Transverse colon (tissue), 4 donors: ENCODE measurements at regions not wholly inside any gene's neighbourhood (a gene's known extent, or its start where the extent isn't known, plus 50 kb on each side); places are given as distances from the start of the nearest gene placed in this dataset.

ENCODE experiments used
- EP300 ChIP-seq: sonication (generic); formaldehyde crosslinking; IDR thresholded peaks from one replicate; pipeline ENCODE4 v1.6.1; 2017; ENCODE audit warnings: antibody characterized with exemption, low read depth
- POLR2A ChIP-seq: fragments of 450-650 bp; IDR thresholded peaks from one replicate; pipeline ENCODE4 v1.6.1; 2016; ENCODE audit warnings: antibody characterized with exemption, mild to moderate bottlenecking, moderate library complexity
- POLR2AphosphoS5 ChIP-seq, 3 donors: sonication (generic); formaldehyde crosslinking; IDR thresholded peaks; one replicate each; pipeline ENCODE4 v1.6.1; 2016; ENCODE audit warnings: antibody characterized with exemption in 3 of 3
- TF ChIP-seq, protein P1 (sequence below), 5 experiments: fragments of 200-600 bp in 3 of 5; fragments of 450-650 bp in 2 of 5; sonication (generic) in 3 of 5; IDR thresholded peaks; 1 replicate in 2 of 5; 2 replicates in 3 of 5; pipeline ENCODE4 v1.5.1; 2016 to 2017; ENCODE audit warnings: antibody characterized with exemption in 5 of 5, inconsistent platforms in 3 of 5, mild to moderate bottlenecking in 2 of 5, moderate library complexity in 1 of 5

DNA sequence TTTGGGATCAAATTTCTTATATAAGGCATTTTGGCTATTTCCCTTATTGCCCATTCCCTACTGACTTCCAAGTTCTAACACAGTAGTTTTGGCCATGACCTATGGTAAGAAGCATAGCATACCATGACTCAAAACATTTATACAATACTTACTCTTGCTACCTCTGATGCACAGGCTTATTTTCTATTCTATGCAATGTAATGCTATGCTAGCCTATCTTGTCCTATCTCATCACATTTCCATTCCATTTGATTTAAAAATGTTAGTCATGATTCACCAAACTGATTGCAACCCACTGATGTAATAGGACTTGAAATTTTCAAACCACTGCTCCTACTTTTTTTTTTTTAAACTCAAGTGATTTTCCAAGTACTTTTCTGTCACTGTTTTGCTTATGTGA is 658.5 kb downstream of the TYW1 start:
- TF ChIP-seq POLR2AphosphoS5 (IDR thresholded peaks at IDR 0.05), result no peak
- TF ChIP-seq, protein P1, sequence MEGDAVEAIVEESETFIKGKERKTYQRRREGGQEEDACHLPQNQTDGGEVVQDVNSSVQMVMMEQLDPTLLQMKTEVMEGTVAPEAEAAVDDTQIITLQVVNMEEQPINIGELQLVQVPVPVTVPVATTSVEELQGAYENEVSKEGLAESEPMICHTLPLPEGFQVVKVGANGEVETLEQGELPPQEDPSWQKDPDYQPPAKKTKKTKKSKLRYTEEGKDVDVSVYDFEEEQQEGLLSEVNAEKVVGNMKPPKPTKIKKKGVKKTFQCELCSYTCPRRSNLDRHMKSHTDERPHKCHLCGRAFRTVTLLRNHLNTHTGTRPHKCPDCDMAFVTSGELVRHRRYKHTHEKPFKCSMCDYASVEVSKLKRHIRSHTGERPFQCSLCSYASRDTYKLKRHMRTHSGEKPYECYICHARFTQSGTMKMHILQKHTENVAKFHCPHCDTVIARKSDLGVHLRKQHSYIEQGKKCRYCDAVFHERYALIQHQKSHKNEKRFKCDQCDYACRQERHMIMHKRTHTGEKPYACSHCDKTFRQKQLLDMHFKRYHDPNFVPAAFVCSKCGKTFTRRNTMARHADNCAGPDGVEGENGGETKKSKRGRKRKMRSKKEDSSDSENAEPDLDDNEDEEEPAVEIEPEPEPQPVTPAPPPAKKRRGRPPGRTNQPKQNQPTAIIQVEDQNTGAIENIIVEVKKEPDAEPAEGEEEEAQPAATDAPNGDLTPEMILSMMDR (IDR thresholded peaks at IDR 0.05), result no peak
- TF ChIP-seq POLR2A, result no peak
- no peak for TF ChIP-seq EP300
